ENCODE measurements at regions not wholly inside any gene's neighbourhood (a gene's known extent, or its start where the extent isn't known, plus 50 kb on each side); places are given as distances from the start of the nearest gene placed in this dataset.
A peak's percentile ranks its signal among the peaks of the same experiment; 100 is the strongest.

- DNase-seq, result no peak
These were observed 421.9 kb upstream of the ARGLU1 start for GRCh38 chr13:106989876-106990275.

GRCh38 chr13:106987427-106987785, 419.5 kb upstream of the ARGLU1 start:
- peak; percentile 20 for DNase-seq

DNA sequence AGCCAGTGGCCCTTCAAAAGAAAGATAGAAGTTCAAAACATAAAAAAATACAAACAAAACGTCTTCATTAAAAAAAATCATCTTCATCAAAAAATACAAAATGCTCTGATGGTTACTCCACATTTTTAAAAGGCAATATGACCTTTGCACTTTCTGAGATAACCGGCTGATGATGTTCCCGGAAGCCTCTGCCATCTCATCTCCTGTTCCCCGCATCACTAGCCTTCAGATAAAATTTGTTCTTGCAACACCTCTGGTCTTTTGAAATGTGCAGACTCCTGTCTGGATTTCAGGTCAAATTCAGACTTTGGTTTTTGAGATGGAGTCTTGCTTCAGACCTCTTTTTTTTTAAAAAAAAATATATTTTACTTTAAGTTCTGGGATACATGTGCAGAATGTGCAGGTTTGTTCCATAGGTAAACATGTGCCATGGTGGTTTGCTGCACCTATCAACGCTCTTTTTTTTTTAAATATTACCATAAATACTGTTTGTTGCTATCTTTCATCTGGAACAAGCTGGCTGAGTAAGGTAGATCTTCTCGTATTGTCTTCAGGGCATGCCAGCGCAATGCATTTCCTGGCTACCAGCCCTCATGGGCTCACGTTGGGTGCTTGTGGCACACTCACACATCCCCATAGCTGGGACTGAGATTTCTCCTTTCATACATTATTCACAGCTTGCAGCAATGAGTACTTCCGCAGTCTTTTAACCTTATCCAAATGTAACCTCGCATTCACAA, 418.9 kb upstream of the ARGLU1 start:
- DNase-seq, result no peak

- no peak for DNase-seq
These were observed 418.1 kb upstream of the ARGLU1 start for GRCh38 chr13:106986033-106986484.

GRCh38 chr13:106985481-106985880, 417.5 kb upstream of the ARGLU1 start:
- DNase-seq, result no peak

GRCh38 chr13:106981051-106981450, 413.1 kb upstream of the ARGLU1 start:
- no peak for DNase-seq

DNA sequence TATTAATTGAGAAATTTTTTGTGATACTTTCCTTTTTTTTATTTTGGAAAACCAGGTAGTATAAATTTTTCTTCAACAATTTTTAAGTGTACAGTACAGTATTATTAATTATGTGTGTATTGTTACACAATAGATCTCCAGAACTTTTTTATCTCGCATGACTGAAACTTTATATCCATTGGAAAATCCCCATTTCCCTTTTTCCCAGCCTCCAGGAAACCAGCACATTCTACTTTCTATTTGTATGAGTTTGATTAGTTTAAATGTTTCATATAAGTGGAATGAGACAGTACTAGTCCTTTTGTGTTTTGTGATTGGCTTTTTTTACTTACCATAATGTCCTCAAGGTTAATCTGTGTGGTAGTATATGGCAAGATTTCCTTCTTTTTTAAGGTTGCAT, 399.5 kb upstream of the ARGLU1 start:
- no peak for DNase-seq

DNA sequence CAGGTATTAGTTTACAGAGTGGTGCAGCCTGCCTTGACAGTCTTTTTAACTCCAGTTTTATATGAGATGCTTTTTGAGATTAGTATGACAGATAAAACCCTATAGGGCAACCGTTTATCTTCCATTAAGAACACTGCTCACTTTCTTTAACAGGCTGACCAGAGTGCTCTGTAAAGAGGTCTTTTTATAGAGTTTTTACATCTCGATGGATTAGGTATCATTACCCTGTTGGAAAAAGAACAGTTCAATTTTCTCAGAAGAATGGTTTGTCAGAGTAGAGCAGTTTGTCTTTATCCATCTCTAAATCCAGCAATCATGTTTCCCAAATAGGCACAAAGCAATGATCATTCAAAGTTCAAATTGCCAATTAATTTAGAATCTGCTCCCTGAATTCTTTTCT, 395.2 kb upstream of the ARGLU1 start:
- no peak for DNase-seq

DNA sequence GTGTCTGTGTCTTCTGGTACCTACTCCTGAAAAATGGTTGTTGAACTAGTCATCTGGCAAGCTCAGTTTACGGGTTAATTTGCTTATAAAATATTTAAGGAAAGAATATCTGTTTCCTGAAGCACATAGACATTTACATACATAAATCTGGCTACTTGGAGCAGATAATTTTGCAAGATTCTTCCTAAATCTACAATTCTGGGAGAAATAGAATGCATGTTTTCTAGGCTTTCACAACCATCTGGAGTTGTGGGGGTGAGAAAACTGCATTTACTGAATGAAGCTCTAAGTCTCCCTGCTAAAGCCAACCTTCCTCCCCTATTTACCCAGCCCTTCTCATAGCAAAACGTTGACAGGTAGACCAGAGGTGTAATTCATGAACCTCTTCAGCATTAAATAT, 393.7 kb upstream of the ARGLU1 start:
- no peak for DNase-seq

DNA sequence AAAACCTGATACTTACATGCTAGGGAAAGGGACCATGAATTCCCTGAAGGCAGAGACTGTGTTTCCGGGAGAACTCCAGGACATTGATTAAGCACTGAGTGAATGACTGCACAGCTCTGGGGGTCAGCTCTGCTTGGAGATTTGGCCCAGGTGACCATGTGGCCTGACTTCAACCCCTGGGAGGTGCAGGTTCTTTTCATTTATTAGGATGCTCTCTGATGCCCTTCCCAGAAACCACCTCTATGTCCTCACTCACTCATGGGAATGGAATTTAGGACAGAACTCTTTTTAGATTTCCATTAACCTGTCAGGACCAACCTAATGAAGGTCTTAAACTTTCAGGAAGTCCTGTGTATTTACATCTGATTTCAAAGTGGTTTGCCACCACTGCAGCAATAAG, 393.3 kb upstream of the ARGLU1 start:
- no peak for DNase-seq

- DNase-seq, result no peak
These were observed 390.7 kb upstream of the ARGLU1 start for GRCh38 chr13:106958621-106959048.

GRCh38 chr13:106942563-106942962, 374.6 kb upstream of the ARGLU1 start:
- no peak for DNase-seq

- DNase-seq, result no peak
These were observed 373.8 kb upstream of the ARGLU1 start for GRCh38 chr13:106941779-106942178.

GRCh38 chr13:106927421-106927820, 359.5 kb upstream of the ARGLU1 start:
- DNase-seq, result no peak

GRCh38 chr13:106922384-106922783, 354.4 kb upstream of the ARGLU1 start:
- DNase-seq, result no peak

DNA sequence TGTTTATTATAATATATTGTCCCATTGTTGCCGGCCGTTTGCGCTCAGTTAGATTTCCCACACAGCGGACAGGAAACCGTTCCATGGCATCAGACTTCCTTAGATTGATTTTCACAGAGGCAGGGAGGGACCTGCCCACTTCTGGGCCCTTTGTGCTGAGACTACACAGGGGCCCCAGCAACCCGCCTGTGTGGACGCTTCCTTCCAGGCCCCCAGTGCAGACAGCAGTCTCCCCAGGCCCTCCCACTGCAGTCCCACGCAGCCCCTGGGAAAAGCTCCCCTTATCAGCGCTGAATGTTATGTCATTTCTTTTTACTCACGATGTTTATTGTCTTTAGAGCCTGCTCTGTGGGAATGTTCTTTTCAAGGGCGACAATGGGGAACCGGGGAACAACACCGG, 351.7 kb upstream of the ARGLU1 start:
- no peak for DNase-seq

- no peak for DNase-seq
These were observed 351.2 kb upstream of the ARGLU1 start for GRCh38 chr13:106919133-106919532.

DNA sequence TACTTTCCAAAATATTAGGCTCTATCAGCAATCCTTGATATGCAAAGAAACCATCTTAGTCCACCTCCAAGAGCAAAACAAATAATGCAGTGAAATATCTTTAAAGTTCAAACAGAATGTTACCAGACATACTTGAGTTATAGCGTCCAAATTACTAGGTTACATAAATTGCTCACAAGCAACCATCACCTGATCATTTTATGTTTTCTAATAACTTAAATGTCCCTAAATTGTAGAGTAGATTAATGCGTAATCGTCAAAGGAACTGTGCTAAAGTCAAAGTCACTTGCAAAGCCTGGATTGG, 350.6 kb upstream of the ARGLU1 start:
- DNase-seq, result no peak

DNA sequence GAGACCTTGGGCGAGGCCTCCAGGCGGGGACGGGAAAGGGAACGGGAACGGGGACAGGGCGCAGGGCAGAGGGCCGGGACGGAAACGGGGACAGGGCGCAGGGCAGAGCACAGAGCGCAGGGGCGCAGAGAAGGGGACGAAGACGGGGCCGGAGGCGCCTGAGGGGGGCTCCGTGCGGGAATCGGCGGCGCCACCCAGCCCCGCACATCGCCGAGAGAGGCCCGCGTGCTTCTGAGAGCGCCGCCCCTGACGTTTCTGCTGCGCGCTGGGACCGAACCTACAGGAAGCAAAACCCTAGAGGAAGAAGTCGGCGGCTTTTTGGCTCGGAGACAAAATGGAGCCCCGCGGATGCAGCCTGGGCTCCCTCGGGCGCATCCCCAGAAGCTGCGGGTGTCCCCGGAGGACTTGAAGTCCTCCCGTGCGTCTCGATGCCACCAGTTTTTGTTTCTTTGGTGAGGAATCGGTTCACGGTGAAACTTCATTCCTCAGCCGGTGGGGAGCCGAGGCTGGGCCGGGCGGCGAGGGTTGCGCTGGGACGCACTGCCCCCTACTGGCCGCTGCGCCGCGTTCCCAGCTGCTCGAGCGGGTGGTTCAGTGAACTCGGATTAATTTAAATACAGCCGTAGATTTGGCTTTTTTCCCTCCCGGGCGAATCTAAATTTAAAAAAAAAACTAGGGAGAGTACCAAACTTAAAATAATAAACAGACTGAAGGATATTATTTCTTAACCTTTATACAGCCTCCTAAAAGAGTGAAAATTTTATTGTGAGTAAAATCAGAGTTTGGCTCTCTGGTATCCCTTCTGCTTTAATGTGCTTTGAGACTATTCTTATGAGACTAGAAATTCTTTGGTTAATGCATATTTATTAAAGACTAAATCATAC, 350.0 kb upstream of the ARGLU1 start:
- no peak for DNase-seq

DNA sequence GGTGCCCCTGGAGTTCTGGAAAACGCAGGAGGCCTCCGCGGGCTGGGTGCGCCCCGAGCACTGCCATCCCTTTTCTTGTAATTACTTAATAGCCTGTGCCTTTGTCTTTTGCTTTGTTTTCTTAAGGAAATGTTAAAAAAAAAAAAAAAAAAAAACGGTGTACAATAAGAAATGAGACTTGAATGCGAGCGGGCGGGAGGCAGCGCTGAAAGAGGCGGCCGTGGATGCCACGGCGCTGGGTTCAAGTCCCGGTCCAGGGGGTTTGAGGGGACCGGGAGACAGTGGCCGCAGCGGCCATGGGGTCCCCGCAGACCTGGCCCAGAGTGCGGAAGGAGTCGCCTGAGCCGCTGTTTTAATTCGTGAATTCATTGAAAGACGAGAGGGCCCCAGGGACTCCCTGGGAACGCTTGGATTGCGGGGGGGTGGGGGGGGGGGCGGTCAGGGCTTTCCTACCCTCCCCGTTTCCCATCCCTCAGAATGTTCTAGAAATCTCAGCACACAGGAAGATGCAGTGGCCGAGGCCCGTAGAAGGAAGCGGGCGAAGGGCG, 349.2 kb upstream of the ARGLU1 start:
- DNase-seq, result no peak

DNA sequence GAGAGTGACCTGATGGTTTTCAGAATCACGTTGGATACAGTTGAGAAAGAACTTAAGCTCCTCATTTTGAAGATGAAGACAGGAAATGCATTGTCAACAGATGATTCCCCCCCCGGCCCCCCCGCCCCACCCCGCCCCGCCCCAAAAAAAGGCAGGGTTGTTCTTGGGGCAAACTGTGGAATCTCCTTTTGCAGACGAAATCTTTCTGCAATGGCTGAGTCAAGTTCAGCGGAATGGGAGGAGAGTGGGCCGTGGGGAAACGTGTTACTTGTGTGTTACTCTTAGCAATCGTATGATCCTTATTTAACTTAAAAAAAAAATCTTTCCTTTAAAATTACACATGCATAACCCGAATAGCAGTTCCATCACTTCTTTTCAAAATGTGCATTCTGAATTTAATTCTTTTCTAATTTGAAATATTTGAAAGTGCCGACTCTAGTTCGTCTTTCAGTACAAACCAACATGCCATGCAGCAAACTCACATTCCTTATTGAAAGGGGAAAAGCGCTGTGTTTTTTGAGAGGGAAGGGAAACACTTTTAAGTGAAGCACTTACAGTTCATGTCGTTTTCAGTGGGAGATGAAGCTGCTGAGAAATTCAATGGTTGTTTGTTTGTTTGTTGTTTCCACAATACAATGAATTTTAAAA, 348.5 kb upstream of the ARGLU1 start:
- DNase-seq, result no peak

DNA sequence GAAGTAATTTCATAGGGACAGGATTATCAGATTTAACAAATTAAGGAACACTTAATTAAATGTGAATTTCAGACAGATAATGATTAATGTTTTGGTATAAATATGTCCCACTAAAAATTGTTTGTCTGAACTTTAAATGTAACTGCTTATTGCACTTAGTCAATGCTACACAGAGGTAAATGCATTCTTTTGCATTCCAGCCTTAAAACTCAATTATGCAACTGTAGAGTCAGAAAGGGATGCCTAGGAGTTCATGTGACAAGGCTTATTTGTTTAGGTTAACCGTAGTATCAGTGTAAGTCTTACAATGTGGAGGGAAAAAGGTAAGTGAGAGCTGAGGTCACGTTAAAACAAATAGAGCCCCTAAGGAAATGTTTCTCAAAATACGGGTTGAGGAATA, 347.2 kb upstream of the ARGLU1 start:
- DNase-seq, result no peak

DNA sequence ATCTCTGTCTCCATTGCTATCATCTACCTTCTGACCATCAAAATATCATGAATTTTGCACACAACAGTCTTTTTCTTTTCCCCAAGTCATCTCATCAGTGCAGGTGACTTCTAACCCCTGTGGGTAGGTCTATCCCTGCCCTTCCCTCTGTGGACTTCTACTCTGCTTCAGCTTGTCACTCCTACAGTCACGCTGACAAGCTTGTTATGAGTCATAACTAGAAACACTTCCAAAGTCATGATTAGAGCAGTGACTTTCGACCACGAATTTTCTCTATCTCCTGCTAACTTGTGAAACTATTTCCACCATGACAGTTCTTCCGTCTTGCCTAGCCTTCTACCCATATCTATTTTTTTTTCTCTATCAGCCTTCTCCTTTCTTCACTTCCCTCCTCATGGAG, 343.7 kb upstream of the ARGLU1 start:
- no peak for DNase-seq

GRCh38 chr13:106911020-106911419, 343.1 kb upstream of the ARGLU1 start:
- DNase-seq, result no peak
